ENCODE measurements at regions not wholly inside any gene's neighbourhood (a gene's known extent, or its start where the extent isn't known, plus 50 kb on each side); places are given as distances from the start of the nearest gene placed in this dataset.

DNA sequence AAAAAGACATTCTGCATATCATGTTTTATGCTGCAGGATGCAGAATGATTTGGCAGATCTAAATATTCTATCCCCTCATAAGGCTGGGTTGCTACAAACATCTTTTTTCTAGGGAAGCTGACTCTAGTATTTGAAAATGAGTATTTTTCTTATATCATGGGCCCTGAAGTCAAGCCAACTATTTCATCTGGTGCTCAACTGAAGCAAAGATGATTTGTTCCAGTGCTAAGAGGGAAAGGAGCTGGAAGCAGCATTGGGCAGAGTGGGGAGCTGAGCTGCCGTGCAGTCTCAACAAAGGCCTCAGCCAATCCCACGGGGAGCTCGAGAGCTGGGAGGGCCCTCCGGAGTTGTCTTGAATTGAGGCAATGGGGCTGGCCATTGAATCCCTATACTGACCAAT is 155.3 kb upstream of the SLCO3A1 start:
- no peak for TF ChIP-seq ZBTB21 (CRISPR knock-in tag; IDR thresholded peaks at IDR 0.05)
- TF ChIP-seq, protein P1, sequence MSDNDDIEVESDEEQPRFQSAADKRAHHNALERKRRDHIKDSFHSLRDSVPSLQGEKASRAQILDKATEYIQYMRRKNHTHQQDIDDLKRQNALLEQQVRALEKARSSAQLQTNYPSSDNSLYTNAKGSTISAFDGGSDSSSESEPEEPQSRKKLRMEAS (IDR thresholded peaks at IDR 0.05), result no peak
- TF ChIP-seq, protein P2, sequence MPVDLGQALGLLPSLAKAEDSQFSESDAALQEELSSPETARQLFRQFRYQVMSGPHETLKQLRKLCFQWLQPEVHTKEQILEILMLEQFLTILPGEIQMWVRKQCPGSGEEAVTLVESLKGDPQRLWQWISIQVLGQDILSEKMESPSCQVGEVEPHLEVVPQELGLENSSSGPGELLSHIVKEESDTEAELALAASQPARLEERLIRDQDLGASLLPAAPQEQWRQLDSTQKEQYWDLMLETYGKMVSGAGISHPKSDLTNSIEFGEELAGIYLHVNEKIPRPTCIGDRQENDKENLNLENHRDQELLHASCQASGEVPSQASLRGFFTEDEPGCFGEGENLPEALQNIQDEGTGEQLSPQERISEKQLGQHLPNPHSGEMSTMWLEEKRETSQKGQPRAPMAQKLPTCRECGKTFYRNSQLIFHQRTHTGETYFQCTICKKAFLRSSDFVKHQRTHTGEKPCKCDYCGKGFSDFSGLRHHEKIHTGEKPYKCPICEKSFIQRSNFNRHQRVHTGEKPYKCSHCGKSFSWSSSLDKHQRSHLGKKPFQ (CRISPR knock-in tag; IDR thresholded peaks at IDR 0.05; ENCODE audit: insufficient replicate concordance), result no peak
- TF ChIP-seq, protein P3, sequence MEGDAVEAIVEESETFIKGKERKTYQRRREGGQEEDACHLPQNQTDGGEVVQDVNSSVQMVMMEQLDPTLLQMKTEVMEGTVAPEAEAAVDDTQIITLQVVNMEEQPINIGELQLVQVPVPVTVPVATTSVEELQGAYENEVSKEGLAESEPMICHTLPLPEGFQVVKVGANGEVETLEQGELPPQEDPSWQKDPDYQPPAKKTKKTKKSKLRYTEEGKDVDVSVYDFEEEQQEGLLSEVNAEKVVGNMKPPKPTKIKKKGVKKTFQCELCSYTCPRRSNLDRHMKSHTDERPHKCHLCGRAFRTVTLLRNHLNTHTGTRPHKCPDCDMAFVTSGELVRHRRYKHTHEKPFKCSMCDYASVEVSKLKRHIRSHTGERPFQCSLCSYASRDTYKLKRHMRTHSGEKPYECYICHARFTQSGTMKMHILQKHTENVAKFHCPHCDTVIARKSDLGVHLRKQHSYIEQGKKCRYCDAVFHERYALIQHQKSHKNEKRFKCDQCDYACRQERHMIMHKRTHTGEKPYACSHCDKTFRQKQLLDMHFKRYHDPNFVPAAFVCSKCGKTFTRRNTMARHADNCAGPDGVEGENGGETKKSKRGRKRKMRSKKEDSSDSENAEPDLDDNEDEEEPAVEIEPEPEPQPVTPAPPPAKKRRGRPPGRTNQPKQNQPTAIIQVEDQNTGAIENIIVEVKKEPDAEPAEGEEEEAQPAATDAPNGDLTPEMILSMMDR (CRISPR knock-in tag; IDR thresholded peaks at IDR 0.05), result no peak
- no peak for TF ChIP-seq SETDB1 (CRISPR knock-in tag; IDR thresholded peaks at IDR 0.05; ENCODE audit: borderline replicate concordance)

Data from HepG2 (cell line).